ENCODE measurements at regions not wholly inside any gene's neighbourhood (a gene's known extent, or its start where the extent isn't known, plus 50 kb on each side); places are given as distances from the start of the nearest gene placed in this dataset.
"Not testable (repeated sequence)": the region's sequence is repeated elsewhere in the genome, so short reads cannot be mapped to it uniquely, and the experiment has no call there.

DNA sequence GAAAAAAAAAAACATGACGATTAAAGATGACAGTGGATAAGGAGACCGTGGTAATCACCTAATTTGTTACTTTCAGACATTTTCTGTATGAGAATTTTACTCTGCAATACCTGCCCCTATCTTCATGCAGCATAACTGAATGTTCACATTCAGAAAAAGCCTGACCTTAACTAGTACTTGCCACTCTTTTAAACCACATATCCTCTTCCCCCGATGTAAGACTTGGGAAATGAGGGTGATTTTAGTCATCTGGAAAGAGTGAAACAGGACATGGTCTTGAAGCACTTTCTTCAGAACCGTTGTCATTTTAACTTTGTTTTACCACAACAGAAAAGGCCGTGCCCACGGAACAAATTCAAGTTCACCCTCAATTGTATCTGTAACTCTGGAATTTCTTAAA is 318.5 kb downstream of the BCL2L11 start:
- not testable (repeated sequence) for DNase-seq (ENCODE audit: low read depth in 1 of 2, low spot score in 1 of 2)

DNA sequence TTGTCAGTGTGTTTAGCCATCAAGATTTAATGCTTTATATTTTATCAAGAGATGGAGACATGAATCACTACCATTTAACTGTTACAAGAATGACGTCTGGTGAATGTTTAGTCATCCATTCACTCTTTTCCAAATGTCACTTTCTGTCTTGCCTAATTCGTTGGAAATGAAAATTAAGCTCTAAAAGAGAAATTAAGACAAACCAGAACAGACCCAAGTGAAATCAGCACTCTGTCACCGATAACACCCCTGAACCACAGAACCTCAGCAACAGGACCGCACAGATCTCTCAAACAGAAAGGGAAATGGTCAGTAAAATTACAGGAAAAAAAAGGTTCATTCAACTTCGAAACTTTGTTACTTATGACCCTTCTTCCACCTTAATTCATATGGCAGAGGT is 320.9 kb downstream of the BCL2L11 start:
- not testable (repeated sequence) for DNase-seq (ENCODE audit: low read depth in 1 of 2, low spot score in 1 of 2)

DNA sequence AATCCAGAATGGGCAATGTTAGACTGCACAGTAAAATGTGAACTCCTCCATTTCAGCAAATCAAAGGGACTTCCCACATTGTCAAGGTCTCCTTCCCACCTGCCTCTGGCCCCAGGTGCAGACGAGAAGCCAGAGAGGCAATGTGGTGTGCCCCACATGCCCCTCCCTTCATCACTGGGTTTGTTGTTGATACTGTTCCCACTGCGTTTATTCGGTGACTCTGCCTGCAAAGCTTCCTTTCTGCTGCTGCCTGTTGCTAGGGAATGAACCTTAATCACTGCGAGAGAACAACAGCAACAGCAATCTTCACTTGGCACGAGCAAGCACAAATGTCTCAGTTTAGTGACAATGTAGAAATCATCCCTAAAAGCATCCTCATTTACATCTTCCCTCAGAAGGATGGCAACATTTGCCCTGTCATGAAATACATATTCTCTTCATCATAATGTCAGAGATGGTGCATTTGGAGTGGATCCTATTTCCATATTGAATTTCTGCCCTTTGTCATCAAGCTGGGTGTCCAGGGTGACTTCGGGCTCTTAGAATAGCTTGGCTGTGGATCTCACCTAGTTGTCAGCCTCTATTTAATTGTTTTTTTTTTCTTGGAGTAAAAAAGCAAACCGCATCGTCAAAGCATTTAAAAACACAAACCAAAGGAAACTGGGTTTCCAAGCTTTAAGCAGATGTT is 322.2 kb downstream of the BCL2L11 start:
- DNase-seq (ENCODE audit: low read depth in 1 of 2, low spot score in 1 of 2) = not testable (repeated sequence)

DNA sequence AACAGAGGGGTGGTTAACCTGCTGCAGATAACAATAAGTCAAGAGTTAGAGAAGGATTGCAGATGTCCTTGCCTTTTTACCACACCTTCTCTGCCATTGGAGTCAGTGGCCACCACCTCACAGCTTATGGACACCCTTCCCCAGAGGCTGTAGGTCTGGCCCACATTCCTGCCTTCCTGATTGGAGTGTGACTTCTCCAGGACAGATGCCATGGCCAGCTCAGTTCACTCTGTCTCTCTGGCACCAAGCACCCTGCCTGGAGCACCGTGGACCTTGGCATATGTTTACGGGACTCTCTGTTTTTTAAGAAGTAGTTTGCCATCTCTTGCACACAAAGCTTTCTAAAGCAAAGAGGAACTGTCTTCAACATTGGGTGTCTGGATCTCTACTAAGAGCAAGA is 323.8 kb downstream of the BCL2L11 start:
- not testable (repeated sequence) for DNase-seq (ENCODE audit: low read depth in 1 of 2, low spot score in 1 of 2)

DNA sequence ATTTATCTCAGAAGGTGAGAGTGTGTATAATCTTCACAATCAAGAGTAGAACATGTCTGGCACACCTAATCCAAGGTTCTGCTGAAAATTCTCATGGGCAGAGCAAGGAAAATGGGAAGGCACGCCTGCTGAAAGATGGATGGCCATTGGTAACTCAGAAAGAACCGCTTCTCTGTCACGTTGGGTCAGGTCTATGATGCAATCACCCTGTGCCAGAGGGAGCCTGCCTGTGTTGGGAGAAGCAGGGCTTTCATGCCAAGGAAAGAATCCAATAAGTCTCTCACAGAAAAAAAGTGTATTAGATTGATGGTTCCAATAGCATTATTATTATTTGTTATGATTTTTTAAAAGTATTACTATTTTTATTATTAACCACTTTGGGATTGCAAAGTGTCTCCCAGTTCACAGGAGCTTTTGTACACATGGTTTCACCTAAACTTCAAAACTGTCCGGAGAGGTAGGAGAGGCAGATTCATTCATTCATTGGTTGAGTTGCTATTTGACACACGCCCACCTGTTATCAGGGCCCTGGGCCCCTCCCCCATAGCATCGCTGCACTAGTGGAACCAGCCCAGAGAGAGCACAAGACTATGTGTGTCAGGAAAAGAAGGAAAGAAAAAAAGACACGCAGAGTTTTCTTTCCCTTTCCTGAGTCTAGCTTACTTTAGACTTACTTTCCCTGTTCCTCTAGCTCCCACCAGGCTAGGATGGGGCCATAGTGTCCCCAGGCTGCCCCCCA is 324.6 kb downstream of the BCL2L11 start:
- DNase-seq (ENCODE audit: low read depth in 1 of 2, low spot score in 1 of 2) = not testable (repeated sequence)

DNA sequence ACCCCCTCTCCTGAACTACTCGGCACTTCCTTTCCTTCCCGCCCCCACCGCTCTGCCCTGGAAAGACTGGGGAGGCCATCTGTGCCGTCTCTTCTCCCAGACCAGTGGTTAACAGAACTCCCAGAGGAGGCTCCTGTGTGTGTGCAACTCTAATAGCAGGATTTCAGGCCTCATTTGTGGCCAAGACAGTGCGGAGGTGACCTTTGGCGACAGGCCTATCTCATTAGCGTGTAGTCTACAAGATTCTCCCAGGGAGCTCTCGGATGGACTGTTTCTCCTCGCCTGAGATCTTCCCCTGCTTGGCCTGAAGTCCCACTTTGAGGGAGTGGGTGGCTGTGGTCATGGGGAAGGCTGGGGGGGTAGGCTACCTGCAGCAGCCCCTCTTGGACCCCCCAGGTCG is 325.2 kb downstream of the BCL2L11 start:
- not testable (repeated sequence) for DNase-seq (ENCODE audit: low read depth in 1 of 2, low spot score in 1 of 2)

DNA sequence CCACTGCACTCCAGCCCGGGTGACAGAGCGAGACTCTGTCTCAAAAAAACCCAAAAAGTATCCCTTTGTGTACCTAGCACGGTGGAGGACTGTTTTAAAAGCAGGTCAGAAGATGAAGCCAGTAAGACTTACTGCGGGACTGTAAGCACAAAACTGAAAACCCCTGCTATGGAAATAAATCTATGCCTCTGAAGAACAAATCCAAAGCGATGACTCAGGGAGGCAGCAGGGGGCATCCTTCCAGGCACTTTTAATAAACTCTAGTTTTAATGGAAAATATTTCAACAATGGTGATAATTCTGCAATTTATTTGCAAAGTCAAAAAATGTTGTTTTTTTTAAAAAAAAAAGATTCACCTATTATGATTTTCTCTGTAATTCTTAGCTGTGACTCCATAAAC is 326.8 kb downstream of the BCL2L11 start:
- not testable (repeated sequence) for DNase-seq (ENCODE audit: low read depth in 1 of 2, low spot score in 1 of 2)

DNA sequence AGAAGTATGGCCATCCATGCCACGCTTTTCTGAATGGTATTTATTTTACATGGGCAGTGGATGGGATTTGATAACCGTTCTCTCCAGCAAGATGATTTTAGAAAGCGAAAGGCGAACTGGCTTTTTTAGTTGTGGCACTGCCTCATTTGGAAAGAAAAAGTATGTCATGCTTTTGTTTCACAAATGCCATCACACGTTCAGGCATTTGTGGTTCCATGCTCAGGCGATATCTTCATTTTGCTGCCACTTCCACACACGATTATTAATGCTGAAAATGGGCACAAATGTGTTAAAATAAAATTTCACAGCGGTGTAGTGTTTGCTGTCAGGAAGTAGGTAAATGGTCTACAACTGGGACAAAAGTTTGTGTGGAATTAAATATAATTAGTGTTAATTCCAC is 328.1 kb downstream of the BCL2L11 start:
- not testable (repeated sequence) for DNase-seq (ENCODE audit: low read depth in 1 of 2, low spot score in 1 of 2)

DNA sequence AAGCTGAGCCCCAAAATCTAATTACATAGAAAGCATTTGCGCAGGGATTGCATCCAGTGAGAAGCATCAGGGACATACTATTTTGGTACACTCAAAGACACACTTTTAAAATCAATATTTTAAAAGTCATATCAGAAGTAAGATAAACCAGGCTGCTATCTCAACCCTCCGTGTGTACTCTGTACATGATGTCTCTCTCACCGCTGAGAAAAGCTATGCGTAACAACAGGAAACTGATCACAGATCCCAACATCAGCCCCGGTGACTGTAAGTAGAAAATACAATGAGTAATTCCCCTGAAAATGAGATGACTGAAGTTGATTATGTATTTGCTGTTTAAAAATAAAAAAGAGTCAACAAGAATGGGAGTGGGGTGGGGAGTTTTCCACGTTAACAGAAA is 329.8 kb downstream of the BCL2L11 start:
- DNase-seq (ENCODE audit: low read depth in 1 of 2, low spot score in 1 of 2) = not testable (repeated sequence)

DNA sequence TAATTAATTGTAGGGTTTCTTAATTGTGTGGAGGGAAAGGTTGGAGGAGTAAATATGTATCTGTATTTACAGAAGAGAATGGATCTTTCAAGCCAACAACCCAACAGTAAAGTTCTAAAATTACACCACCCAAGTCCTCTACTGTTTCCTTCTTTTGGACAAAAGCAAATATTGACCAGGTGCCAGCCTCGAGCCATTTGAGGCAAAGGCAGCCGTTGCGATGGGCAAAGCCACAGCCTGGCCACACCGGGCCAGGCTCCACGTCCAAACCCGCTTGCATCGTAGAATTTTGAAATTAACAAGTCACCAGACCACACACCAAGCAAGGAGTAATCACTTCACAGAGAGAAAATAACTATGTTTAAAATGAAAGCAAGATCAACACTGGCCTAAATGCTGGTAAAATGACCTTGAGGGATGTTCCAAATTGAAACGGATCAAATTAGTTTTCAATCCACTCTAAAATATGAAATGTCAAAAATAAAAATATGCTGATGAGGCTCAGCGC is 331.0 kb downstream of the BCL2L11 start:
- not testable (repeated sequence) for DNase-seq (ENCODE audit: low read depth in 1 of 2, low spot score in 1 of 2)

DNA sequence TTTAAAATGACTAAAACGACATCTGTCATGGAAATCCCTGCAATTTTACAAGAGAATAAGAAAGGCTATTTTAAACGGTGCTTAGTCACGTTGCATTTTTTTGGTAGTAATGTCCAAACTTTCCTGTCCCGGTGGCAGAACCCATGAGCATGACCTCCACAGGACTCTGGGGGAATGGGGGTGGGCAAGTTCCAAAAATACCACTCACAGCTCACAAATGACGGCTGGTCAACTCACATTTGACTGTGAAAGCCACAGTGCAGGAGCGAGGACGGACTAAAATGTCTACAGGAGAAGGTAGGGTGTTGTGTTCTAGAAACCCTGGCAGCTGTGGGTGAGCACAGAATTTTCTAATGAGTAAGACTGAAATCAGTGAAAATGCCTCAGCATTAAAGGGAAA is 331.5 kb downstream of the BCL2L11 start:
- not testable (repeated sequence) for DNase-seq (ENCODE audit: low read depth in 1 of 2, low spot score in 1 of 2)

DNA sequence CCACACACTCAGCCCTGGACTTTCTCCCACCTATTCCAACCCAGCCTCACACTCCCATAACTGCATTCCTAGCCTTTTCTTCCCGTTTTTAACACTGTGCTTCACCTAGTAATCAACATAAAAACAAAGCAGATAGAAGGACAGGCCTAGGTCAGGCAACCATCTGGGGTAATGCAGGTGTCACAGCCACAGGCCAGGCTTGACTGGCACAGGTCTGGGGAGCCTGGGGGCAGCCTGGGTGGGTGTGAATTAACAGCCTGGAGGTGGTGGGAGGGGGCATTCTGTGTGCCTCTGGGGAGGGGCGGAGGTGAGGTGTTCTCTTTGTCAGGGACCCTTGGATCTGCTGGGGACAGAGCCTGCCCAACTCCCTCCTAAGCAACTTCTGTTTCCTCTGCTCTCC is 332.6 kb downstream of the BCL2L11 start:
- DNase-seq (ENCODE audit: low read depth in 1 of 2, low spot score in 1 of 2) = not testable (repeated sequence)

DNA sequence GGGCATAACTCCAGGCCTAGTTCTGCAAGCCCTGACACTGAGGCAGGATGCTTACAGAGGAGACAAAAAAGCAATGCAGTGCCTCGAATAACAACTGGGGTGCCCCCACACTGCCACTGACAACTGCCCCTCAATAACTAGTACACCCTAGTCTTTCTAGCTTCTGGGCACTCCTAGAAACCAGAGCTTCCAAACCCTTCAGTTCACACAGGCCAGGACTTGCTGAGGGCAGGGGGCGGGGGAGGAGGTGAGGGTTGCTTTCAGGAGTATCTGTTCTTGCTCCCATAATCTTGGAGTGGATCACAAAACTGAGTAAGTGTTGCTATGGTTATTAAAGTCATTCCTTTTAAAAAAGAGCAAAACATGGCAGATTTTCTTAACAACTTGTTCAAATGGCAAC is 333.1 kb downstream of the BCL2L11 start:
- not testable (repeated sequence) for DNase-seq (ENCODE audit: low read depth in 1 of 2, low spot score in 1 of 2)

DNA sequence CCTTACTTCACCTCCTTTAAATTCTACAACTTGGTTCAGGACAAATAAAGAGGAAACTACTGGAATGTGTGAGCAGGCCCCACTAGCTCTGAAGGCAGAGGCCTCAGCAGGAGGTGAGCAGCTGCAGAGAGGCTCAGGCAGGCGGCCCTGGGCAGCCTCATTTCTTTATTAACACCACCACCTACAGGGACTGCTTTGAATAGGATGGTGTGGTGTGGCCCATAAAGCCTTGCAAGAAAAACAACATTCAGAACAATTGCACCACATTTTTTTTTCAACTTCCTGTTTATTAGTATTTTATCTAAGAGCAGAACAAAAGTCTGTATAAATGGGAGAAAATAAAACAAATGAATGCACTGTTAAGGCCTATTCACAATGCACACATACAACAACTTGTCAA is 333.7 kb downstream of the BCL2L11 start:
- DNase-seq (ENCODE audit: low read depth in 1 of 2, low spot score in 1 of 2) = not testable (repeated sequence)

DNA sequence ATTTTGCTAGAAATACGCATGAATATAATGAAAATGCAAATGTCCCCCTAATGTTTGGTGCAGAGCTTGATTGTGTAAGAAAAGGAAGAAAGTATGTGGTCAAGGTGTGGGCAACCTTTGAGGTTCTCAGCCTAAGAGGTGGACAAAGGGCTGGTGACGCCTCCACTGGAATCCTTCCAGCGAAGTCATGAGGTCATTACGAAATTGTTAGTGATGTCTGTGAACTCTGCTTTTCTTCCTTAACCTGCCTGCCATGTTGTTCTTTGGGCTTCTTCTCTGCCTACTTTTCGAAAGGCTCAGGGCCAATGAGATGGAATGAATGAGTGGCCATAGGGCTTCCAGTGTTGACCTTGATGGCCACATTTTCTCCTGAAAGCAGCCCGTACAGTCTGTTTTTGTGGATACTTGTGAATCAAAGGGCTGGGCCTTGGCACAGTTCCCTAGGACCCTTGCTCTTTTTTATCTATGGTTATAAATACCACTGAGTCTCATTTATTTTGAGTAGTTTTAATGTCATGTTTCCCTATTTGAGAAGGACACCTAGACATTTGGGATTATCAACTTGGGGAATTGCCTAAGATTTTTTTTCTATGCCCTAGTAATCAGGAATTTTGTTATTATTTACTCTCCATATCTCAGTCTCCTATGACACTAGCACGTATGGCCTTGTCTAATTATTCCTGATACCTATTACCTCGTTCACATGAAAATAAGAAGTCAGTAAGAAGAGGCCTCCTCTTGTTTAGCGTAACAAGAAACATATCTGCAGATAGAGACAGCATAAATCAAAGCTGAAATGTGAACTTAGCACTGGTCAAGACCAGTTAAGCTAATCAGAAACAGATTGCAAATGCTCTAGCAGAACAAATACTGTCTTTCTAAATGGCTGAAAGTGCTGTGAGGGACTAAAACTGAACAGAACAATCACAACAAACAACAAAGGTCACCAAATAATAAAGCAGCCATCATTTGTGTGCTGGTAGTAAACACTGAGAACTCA is 334.6 kb downstream of the BCL2L11 start:
- DNase-seq (ENCODE audit: low read depth in 1 of 2, low spot score in 1 of 2) = not testable (repeated sequence)

DNA sequence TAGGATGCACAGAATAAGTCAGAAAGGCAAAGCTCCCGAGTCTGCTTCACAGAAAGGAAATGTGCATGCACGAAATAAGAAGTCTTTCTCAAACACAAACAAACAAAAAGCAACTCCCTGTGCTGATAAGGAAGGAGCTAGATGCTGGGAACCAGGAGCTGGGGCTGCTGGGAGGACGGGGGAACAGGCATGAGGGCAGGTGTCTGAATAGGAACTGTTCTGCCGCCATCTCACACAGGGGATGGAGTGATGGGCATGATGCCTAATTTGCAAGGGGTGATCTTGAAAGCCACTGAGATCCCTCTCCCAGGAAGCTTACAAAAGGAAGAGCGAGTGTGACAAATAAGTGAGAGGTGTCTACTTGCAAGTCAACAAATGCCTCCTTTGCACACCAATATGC is 336.5 kb downstream of the BCL2L11 start:
- not testable (repeated sequence) for DNase-seq (ENCODE audit: low read depth in 1 of 2, low spot score in 1 of 2)

DNA sequence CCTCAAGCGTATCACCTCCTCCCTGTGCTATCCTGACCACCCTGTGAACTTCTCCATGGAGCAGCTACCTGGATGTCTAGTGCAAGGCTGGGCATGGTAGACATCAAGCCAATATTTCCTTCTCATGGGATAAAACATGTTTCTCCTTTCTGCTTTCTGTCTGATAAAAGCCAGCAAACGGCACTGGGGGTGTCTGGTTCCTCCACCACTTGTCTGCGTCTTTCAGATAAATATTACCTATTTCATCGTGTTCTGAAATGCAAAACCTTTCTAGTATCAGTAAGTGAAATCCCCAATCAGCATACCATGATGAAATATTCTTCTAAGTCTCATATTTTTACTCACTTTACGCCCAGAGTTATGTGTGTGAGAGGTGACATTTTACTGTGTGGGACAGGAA is 340.2 kb downstream of the BCL2L11 start:
- not testable (repeated sequence) for DNase-seq (ENCODE audit: low read depth in 1 of 2, low spot score in 1 of 2)

DNA sequence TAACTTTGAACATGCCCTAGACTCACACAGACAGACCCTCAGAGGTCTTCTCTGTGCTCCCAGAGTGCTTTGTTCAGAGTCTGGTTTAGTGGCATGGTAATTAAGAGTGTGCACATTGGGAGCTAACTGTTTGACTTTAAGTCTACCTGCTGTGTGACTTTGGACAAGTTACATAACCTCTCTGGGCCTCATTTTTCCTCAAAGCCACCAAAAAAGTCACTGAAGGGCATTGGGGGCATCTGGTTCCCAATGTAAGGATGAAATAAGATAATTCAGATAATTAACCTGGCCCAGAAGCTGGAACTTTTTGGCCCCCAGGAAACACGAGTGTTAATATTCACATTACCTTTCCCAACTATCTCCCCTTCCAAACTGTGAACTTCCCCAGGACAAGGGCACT is 341.1 kb downstream of the BCL2L11 start:
- DNase-seq (ENCODE audit: low read depth in 1 of 2, low spot score in 1 of 2) = not testable (repeated sequence)

DNA sequence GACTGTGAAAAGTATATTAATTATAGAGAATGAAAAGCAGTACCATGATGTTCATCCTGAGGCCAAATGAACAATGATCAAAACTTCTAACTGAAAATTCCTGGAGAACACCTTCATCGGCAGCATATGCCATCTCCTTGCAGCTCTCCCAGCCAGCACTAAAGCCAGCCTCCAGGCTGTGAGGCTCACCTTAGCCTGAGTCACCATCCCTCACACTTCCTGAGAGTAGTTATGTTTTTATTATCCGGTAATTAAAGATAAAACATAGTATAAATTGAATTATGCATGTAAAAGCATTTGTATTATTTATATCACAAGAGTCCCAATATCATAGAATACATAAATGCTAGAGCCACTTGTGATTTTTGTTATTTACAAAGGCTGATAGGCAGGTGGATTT is 341.9 kb downstream of the BCL2L11 start:
- DNase-seq (ENCODE audit: low read depth in 1 of 2, low spot score in 1 of 2) = not testable (repeated sequence)

DNA sequence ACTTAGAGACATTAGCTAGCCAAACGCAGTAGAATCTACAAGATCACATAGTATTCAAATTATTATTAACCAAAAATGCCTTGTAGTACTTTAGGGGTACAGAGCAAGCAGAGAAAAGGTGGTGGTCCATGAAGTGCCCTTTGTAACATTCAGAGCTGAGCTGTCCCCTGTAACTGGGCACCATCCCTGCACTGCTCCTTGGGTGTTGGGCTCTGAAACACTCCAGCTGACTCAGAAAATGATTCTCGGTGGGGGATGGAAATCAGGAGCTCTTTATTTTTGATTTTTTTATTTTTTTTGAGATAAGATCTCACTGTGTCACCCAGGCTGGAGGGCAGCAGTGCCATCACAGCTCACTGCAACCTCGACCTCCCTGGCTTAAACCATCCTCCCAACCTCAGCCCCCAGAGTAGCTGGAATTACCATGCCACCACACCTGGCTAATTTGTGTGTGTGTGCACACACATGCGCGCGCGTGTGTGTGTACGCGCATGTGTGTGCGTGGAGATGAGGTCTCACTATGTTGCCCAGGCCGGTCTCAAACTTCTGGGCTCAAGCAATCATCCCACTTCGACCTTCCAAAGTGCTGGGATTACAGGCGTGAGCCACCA is 342.6 kb downstream of the BCL2L11 start:
- not testable (repeated sequence) for DNase-seq (ENCODE audit: low read depth in 1 of 2, low spot score in 1 of 2)

DNA sequence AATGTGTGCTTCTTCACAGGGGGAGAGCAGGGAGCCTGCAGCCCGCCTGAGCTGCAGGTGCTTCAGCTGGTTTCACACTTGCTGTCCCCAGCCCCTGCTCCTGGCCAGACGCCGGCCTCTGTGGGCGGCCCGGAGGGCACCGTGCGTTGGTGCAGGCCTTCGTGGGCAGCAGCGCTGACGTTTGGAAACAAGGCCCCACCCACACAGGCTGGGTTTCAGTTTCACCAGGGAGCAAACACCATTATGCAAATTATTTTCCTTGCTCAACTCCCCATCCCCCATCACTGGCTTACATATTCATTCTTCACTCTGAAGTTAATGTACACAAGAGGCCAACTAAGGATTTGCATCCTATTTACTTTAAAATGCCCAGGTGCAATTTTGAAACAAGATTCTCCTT is 343.2 kb downstream of the BCL2L11 start:
- not testable (repeated sequence) for DNase-seq (ENCODE audit: low read depth in 1 of 2, low spot score in 1 of 2)

Data from stimulated activated CD4-positive, alpha-beta T cell treated with anti-CD3 and anti-CD28 coated beads, Interleukin-15, amount 100 ng/mL, for 1 hour (primary cell).